ENCODE measurements at regions not wholly inside any gene's neighbourhood (a gene's known extent, or its start where the extent isn't known, plus 50 kb on each side); places are given as distances from the start of the nearest gene placed in this dataset.

DNA sequence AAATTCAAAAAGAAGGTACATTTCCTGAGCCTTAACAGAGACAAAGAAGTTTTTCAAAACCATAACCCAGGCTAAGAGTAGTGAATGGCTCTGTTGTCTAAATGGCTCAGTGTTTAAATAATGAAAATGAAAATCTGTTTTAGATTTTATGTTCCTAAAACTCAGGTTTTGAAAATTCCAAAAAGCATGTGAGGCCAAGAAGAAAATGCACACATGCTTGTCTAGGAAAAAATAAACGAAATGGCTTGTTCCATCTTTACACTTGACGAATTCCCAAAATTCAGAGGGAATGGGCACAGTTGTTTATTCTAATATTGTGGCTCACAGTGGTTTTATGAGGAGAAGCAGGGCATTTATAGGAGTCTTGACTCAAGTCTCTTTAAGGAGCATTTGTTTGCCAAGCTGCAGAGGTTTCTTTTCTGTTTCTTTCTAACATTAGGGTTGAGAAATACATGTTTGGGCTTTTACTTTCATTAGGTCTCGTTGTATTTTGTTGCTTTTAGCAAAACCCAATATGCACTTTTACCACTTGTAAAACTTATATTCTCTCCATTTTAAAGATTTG lies 527.6 kb upstream of the ANKRD30A start:
- 56% methylated on average over 3 of the region's 3 CpGs; no CpG with 5 or more reads in 1 of the 2 experiments for WGBS, 2 experiments (ENCODE audit: extremely low coverage in 1 of 2, insufficient coverage in 1 of 2, insufficient read length in 1 of 2, insufficient replicate concordance in 2 of 2, low coverage in 1 of 2, low lambda C conversion rate in 2 of 2, missing lambda C conversion rate in 1 of 2)
- Histone ChIP-seq H4K5ac (ENCODE audit: insufficient read length, low read depth, low read length) (no peak overlapping the region), H3K23me2 (ENCODE audit: low read depth, low read length) (no peaks in the 10 kb centered on the region), H3K79me1 (ENCODE audit: low read depth, low read length) (no peaks in the 10 kb centered on the region), H3K18ac (ENCODE audit: extremely low read depth, low read length) (no peak overlapping the region), H4K8ac (ENCODE audit: extremely low read depth, insufficient read depth, low read length) (no peak overlapping the region), H2BK20ac (ENCODE audit: low read length) (no peak overlapping the region), H3K4ac (replicated peaks; ENCODE audit: insufficient read length, low read depth, low read length) (no peak overlapping the region), H2AK5ac (ENCODE audit: low read depth, low read length) (no peak overlapping the region), H3K27me3 (replicated peaks in 1 of 4; ENCODE audit: control insufficient read depth in 3 of 4, extremely low read depth in 1 of 4, insufficient read depth in 3 of 4, low read length in 3 of 4) (no peaks in the 10 kb centered on the region), H3K4me1 (replicated peaks in 1 of 4; ENCODE audit: control insufficient read depth in 3 of 4, insufficient read depth in 4 of 4, low read length in 3 of 4) (no peaks in the 10 kb centered on the region), H3K4me2 (ENCODE audit: insufficient read depth in 1 of 2, low read depth in 2 of 2, low read length in 2 of 2) (no peak overlapping the region), H3K9me3 (ENCODE audit: insufficient read depth in 2 of 2, low read depth in 1 of 2, low read length in 1 of 2) (no peaks in the 10 kb centered on the region), H2BK120ac (replicated peaks; ENCODE audit: low read depth, low read length) (no peak overlapping the region), H3K27ac (ENCODE audit: low read depth, low read length) (no peak overlapping the region), H3K4me3 (ENCODE audit: extremely low read depth in 1 of 4, insufficient read depth in 2 of 4, low read depth in 3 of 4, low read length in 4 of 4) (no peak overlapping the region), H4K91ac (replicated peaks; ENCODE audit: insufficient read length, low read length) (no peak overlapping the region), H3K9ac (replicated peaks in 1 of 4; ENCODE audit: extremely low read depth in 1 of 4, low read depth in 3 of 4, low read length in 3 of 4) (no peak overlapping the region), H3K23ac (ENCODE audit: insufficient read length) (no peak overlapping the region), H2AFZ (ENCODE audit: low read length) (no peak overlapping the region), H2BK15ac (ENCODE audit: low read length) (no peak overlapping the region), H3K56ac (replicated peaks; ENCODE audit: insufficient read length, low read depth, low read length) (no peak overlapping the region), H3K79me2 (ENCODE audit: control insufficient read depth in 1 of 2, insufficient read depth in 2 of 2, low read length in 2 of 2) (no peaks in the 10 kb centered on the region), H3K14ac (ENCODE audit: insufficient read length) (no peak overlapping the region), H4K20me1 (replicated peaks in 1 of 2; ENCODE audit: control insufficient read depth in 1 of 2, insufficient read depth in 2 of 2, low read length in 2 of 2) (no peaks in the 10 kb centered on the region), H3K36me3 (ENCODE audit: control insufficient read depth in 2 of 4, insufficient read depth in 4 of 4, low read length in 3 of 4) (no peaks in the 10 kb centered on the region), H2BK5ac (ENCODE audit: low read depth, low read length) (no peak overlapping the region), H2BK12ac (ENCODE audit: low read depth, low read length) (no peak overlapping the region)
- ChIA-PET CTCF (ENCODE audit: partially characterized antibody) (no interaction called here), POLR2A (ENCODE audit: partially characterized antibody) (no interaction called here)
- TF ChIP-seq KDM1A (IDR thresholded peaks at IDR 0.05; ENCODE audit: borderline replicate concordance, low read length) (no peak), SUZ12 (IDR thresholded peaks at IDR 0.05; ENCODE audit: low read length) (no peak), FOSL1 (IDR thresholded peaks at IDR 0.05; ENCODE audit: insufficient read depth, low read depth, low read length) (no peak), TEAD4 (IDR thresholded peaks at IDR 0.05; ENCODE audit: low read depth, low read length) (no peak), JUND (IDR thresholded peaks at IDR 0.05; ENCODE audit: low read length) (no peak), SP1 (IDR thresholded peaks at IDR 0.05; ENCODE audit: low read depth, low read length) (no peak), EP300 (IDR thresholded peaks at IDR 0.05; ENCODE audit: borderline replicate concordance in 1 of 2, low read depth in 2 of 2, low read length in 2 of 2) (no peak), RAD21 (IDR thresholded peaks at IDR 0.05 in 1 of 2, conservative IDR thresholded peaks at IDR 0.05 in 1 of 2; ENCODE audit: low read depth in 2 of 2, low read length in 2 of 2) (no peak), SIX5 (IDR thresholded peaks at IDR 0.05; ENCODE audit: low read depth, low read length) (no peak), POLR2AphosphoS5 (IDR thresholded peaks at IDR 0.05; ENCODE audit: low read depth, low read length) (no peak)
- no peak for DNase-seq (ENCODE audit: low read depth in 1 of 2, low spot score in 2 of 2)
- no peak for FAIRE-seq
